GM06990 (cell line): ENCODE measurements at regions not wholly inside any gene's neighbourhood (a gene's known extent, or its start where the extent isn't known, plus 50 kb on each side); places are given as distances from the start of the nearest gene placed in this dataset.

Source experiments
- DNase-seq: peaks from one replicate; pipeline ENCODE4 v3.0.0-alpha.2; 2011; ENCODE audit not compliant: insufficient read length; ENCODE audit errors: extremely low read depth
- H3K27me3 ChIP-seq: replicated peaks from 2 replicates; pipeline ENCODE4 v1.6.0; 2011; ENCODE audit warnings: low read length; ENCODE audit not compliant: control insufficient read depth, insufficient read depth
- H3K36me3 ChIP-seq: 2 replicates; pipeline ENCODE4 v1.5.1; 2011; ENCODE audit warnings: low read length; ENCODE audit not compliant: control insufficient read depth, insufficient read depth
- H3K4me3 ChIP-seq: replicated peaks from 2 replicates; pipeline ENCODE4 v1.5.1; 2011; ENCODE audit warnings: low read depth, mild to moderate bottlenecking, control low read depth, low read length
- TF ChIP-seq, protein P1 (sequence below): IDR thresholded peaks from 2 replicates; pipeline ENCODE4 v1.5.1; 2011; ENCODE audit warnings: low read length, control low read depth, mild to moderate bottlenecking, inconsistent platforms; ENCODE audit not compliant: insufficient read depth, poor library complexity, severe bottlenecking

DNA sequence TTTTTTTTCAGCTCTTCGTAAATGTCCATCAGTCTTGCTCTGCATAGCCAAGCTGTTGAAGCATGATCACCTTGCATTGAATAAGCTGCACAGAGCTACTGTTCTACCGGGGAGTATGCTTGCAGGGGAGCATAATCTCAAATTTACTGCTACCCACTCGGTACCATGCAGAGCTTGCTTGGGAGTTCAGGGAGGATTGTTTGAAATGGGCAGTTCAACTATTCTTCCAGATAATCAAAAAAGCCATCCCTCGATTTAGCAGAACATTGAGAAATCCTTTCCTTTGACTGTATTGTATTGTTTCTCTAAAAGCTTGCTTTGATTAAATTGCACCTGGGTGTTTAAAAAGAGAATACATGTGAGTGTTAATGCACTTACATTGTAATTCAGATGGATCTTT, 332.6 kb downstream of the UTRN start:
- Histone ChIP-seq H3K27me3 (no peaks in the 10 kb centered on the region; the same call in 1 of the 2 replicates), H3K4me3 (no peak overlapping the region), H3K36me3 (no peaks in the 10 kb centered on the region)
- no peak for DNase-seq
- TF ChIP-seq, protein P1, sequence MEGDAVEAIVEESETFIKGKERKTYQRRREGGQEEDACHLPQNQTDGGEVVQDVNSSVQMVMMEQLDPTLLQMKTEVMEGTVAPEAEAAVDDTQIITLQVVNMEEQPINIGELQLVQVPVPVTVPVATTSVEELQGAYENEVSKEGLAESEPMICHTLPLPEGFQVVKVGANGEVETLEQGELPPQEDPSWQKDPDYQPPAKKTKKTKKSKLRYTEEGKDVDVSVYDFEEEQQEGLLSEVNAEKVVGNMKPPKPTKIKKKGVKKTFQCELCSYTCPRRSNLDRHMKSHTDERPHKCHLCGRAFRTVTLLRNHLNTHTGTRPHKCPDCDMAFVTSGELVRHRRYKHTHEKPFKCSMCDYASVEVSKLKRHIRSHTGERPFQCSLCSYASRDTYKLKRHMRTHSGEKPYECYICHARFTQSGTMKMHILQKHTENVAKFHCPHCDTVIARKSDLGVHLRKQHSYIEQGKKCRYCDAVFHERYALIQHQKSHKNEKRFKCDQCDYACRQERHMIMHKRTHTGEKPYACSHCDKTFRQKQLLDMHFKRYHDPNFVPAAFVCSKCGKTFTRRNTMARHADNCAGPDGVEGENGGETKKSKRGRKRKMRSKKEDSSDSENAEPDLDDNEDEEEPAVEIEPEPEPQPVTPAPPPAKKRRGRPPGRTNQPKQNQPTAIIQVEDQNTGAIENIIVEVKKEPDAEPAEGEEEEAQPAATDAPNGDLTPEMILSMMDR = no peak

DNA sequence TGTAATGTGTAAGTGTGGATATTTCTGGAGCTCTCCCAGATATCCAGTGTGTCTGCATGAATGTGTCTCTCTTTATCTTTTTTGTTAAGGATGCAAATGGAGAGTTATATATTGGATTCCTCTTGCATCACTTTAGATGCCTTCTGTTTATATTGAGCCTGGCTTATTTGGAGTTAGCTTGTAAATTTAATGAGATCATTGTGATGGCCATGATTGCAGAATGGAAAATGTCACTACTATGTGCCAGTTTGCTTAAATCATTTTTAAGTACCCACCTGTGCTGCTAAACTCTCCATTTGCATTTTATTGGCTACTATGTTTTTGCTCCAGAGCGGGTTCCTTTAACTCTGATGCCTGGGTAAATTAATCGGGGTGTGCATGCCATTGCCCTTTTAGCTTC, 334.8 kb downstream of the UTRN start:
- no peak for DNase-seq
- Histone ChIP-seq H3K4me3 (no peak overlapping the region), H3K36me3 (no peaks in the 10 kb centered on the region), H3K27me3 (no peaks in the 10 kb centered on the region; the same call in 1 of the 2 replicates)
- TF ChIP-seq, protein P1 = no peak

DNA sequence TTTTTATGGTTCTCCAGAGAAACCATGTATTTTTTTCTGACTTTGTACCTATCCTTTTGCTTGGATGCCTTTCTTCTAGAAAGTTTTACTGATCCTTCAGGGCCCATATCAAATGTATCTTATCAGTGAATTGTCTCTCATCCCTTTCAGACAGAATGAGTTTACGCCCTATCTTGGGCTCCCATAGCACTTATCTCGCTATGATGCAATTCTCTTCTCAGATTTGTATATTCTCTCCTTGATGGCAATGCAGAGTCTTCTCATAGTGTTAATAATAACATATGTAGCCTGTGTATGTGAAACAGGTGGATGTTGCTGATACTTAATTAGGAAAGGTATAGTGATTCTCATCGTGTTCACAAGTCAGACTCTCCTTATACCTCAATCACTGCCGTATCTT, 336.2 kb downstream of the UTRN start:
- H3K4me3 ChIP-seq = no peak overlapping the region
- TF ChIP-seq, protein P1 = no peak
- DNase-seq = no peak
- H3K27me3 ChIP-seq = no peaks in the 10 kb centered on the region; the same call in 1 of the 2 replicates
- H3K36me3 ChIP-seq = no peaks in the 10 kb centered on the region

DNA sequence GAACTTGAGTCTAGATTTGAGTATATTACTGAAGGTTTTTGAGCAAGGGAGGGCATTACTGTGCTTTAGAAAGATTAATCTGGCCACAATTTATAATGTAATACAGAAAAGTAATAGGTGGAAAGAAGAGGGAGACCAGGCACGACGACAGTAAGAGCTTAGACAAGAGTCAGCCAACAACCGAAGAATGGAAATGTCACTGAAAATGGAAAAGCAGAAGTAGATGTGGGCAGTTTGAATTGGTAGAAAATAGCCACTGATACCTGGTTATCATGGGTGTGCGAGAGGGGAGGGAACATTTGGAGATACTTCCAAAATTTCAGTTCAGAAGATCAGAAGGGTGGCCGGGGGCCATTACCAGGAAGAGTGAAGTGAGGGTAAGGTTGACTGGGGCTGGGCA, 339.1 kb downstream of the UTRN start:
- no peak for DNase-seq
- H3K36me3 ChIP-seq = no peaks in the 10 kb centered on the region
- no peak overlapping the region for H3K4me3 ChIP-seq
- no peaks in the 10 kb centered on the region for H3K27me3 ChIP-seq
- TF ChIP-seq, protein P1 = no peak

DNA sequence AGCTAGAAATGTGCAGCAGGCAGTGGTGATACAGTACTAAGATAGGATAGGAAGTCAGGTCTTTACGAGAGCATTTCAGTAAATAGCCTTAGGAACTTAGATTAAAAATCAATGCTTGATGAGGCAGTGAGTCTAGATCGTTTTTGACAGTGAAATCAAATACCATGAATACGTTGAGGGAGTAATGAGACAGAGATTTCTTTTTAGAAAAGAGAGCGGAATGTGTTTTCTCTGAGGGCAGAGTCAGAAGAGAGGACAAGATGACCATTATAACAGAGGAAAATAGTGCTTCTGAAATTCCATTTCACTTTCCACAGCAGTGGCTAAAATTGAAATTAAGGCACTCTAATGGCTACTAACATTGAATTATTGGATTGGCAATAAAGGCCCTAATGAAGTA, 339.6 kb downstream of the UTRN start:
- DNase-seq = no peak

GRCh38 chr6:144630857-144631256, 345.7 kb downstream of the UTRN start:
- H3K4me3 ChIP-seq = no peak overlapping the region
- H3K27me3 ChIP-seq = no peaks in the 10 kb centered on the region
- no peaks in the 10 kb centered on the region for H3K36me3 ChIP-seq
- DNase-seq = no peak
- TF ChIP-seq, protein P1 = no peak

More for the DNA sequence above, 339.6 kb downstream of the UTRN start:
- no peaks in the 10 kb centered on the region for H3K27me3 ChIP-seq
- TF ChIP-seq, protein P1 = no peak
- H3K4me3 ChIP-seq = no peak overlapping the region
- no peaks in the 10 kb centered on the region for H3K36me3 ChIP-seq
